Forelimb muscle (tissue), 1 donor: ENCODE measurements at regions not wholly inside any gene's neighbourhood (a gene's known extent, or its start where the extent isn't known, plus 50 kb on each side); places are given as distances from the start of the nearest gene placed in this dataset.
"Not testable (repeated sequence)": the region's sequence is repeated elsewhere in the genome, so short reads cannot be mapped to it uniquely, and the experiment has no call there.

Experiments used
- DNase-seq: peaks from one replicate; pipeline ENCODE4 v3.0.0-alpha.2; 2013; ENCODE audit warnings: low read depth

DNA sequence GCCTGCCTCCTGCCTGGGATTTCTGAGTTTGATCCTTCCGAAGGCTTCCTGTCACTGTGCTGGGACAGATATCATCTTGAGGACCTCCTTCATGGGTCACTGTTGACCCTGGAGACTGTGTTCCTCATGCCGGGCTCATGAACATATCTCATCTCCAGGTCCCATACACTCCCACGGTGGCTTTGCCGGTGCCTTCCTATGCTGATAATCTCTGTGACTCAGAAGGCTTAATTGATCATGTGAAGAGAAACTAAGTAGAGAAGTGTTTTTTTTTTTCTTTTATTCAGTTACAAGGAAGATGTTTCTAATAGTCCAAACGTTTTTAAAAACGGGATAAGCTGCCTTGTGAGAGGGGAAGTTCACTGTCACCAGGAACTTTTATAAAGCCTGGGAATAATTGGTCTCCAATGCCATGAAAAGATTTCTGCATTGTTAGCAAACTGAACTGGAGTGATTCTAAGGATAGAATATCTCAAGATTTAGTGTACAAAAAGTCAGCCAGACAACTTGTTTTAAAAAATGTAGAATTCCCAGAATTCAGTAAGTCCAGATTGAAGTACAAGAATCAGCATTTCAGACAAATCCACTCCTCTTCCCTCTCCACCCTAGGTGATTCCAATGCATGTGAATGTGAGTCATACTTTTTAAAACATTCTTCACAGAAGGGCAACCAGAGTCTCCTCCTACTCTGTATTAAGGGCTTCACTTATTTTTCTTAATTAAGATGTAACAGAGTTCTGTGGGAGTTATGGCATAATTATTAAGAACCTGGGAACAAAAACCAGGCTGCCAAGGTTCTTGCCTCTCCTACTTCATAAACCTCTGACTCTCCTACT, 139.8 kb upstream of the LGR5 start:
- DNase-seq: no peak

- no peak for DNase-seq
Measured at GRCh38 chr12:71297930-71298329, 140.1 kb upstream of the TSPAN8 start.

- no peak for DNase-seq
Measured at GRCh38 chr12:71295953-71296352, 138.2 kb upstream of the TSPAN8 start.

GRCh38 chr12:71291746-71292145, 133.9 kb upstream of the TSPAN8 start:
- DNase-seq: no peak

DNA sequence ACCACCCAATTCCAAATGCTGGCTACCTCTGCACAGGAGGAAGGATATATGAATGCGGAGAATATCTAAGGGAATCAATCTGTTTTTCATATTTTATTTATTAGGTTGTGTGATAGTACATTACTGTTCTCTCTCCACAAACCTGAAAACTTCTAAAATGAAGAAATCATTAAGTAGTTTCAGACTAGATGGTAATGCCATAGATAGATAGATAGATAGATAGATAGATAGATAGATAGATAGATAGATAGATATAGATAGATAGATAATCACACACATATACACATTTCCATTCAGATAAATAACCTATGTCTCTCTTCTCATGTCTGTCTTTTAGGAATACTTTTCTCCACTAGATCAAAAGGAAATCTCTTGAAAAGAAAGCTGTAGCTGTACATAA, 126.1 kb upstream of the TSPAN8 start:
- DNase-seq: no peak

GRCh38 chr12:71282925-71283324, 125.1 kb upstream of the TSPAN8 start:
- no peak for DNase-seq

GRCh38 chr12:71282020-71282419, 124.2 kb upstream of the TSPAN8 start:
- no peak for DNase-seq

DNA sequence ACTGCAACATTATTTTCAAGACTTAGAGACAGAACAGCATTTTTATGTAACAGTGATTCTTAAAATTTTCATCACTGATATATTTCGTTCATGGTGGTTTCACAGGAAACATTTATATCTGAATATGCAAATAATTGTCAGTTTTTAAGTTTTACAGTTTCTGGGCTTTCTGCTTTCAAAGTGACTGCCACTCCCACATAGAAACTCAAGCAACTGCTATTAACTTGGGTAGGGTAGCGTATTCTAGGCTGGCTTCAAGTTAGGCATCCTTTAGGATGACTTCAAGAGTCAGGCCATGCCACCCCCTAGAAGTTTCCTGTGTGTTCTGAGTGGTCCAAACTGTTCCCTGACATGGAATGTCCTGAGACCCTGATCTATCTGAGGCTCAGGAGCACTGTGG, 123.6 kb upstream of the TSPAN8 start:
- DNase-seq: no peak

DNA sequence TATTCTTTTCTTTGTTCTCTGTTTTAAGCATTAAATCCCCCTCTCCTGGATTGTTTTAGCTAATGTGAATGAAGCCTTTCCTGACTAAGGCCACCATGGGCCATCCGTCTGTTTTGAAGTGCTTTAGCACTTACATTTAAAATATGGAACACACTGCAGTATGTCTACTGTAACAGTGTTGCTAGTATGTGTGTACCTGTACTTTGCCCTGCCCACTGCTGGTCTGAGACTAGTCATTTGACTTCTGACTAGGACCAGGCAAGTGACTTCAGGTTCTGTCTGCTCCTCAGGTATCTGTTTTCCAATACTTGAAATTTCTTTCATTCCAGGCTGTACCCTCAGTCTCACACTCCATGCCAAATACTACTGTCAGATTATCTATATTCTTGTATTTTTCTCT, 120.1 kb upstream of the TSPAN8 start:
- DNase-seq: no peak

- DNase-seq: peak; percentile 66
Measured at GRCh38 chr12:71276541-71276940, 118.7 kb upstream of the TSPAN8 start.

DNA sequence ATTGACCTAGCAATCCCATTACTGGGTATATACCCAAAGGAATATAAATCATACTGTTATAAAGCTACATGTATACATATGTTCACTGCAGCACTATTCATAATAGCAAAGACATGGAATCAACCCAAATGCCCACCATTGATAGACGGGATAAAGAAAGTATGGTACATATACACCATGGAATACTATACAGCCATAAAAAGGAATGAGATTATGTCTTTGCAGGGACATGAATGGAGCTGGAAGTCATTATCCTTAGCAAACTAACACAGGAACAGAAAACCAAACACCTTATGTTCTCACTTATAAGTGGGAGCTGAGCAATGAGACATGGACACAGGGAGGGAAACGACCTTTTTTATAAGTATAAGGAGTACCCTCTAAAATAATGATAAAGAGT, 113.0 kb upstream of the TSPAN8 start:
- not testable (repeated sequence) for DNase-seq

- DNase-seq: no peak
Measured at GRCh38 chr12:71270057-71270456, 112.3 kb upstream of the TSPAN8 start.

DNA sequence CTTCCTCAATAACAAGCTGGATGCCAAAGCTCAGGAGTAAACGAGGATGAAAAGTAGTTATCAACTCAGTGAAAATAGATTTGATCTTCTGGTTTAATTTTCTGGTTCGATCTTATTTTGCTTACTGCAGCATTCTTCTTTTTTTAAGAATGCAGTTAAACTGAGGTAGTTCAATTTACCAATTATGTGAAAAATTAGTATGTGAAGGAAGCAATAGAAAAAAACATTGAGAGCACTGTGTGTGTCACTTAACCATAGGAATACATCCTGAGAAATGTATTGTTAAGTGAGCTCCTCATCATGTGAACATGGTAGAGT, 111.4 kb upstream of the TSPAN8 start:
- DNase-seq: no peak

- DNase-seq: no peak
Measured at GRCh38 chr12:71268598-71269280, 110.9 kb upstream of the TSPAN8 start.

GRCh38 chr12:71266606-71267005, 108.8 kb upstream of the TSPAN8 start:
- no peak for DNase-seq

- DNase-seq: not testable (repeated sequence)
Measured at GRCh38 chr12:71265731-71266130, 107.9 kb upstream of the TSPAN8 start.

- DNase-seq: no peak
Measured at GRCh38 chr12:71262466-71262865, 104.7 kb upstream of the TSPAN8 start.

DNA sequence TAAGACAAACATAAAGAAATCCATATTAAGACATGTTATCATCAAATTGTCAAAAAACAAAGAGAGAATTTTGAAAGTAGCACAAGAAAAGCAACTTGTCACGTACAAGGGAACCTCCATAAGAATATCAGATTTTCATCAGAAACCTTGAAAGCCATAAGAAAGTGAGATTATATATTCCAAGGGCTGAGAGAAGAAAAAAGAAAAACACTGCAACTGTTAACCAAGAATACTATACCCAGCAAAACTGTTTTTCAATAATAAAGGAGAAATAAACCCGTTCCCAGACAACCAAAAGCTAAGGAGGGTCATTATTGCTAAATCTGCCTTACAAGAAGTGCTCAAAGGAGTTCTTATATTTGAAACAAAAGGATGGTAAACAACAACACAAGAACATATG, 94.7 kb upstream of the TSPAN8 start:
- DNase-seq: no peak

- no peak for DNase-seq
Measured at GRCh38 chr12:71250166-71250565, 92.4 kb upstream of the TSPAN8 start.

GRCh38 chr12:71243370-71243769, 85.6 kb upstream of the TSPAN8 start:
- no peak for DNase-seq

DNA sequence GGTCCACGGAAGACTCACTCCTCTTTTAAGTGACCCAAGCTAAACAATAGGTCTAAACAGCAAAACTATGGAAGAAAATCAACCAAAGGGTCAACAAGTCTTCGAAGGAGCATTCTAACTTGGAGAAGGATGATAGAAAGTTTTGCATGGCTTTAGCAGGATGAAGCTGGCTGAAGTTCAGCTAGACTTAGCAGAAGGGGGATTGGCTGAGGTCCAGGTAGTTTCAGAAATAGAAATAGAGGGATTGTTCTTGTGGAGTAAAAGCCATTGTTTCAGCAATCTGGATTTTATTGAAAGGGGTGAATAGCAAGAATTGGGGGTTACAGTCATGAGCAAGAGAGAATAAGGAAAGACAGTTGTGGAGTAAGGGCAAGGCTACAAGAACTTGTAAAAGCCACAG, 84.7 kb upstream of the TSPAN8 start:
- peak; percentile 56 for DNase-seq

DNA sequence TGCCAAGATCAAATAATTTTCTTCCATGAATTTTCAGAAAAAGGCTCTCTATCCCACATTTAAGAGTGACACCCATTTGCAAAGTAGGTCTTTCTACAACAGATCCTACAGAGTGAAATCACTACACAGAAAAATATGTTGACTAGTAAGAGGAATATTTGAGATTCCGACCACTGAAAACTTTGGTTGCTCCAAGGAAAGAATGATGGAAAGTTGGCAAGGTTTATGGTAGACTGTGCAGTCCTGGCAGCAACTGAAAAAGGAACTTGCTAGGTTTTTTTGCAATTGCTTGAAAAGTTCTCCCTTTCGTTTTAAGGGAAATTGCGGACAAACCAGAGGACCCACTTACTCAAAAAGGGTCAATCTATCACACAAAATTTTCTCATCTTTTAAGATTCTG, 83.1 kb upstream of the TSPAN8 start:
- DNase-seq: no peak

DNA sequence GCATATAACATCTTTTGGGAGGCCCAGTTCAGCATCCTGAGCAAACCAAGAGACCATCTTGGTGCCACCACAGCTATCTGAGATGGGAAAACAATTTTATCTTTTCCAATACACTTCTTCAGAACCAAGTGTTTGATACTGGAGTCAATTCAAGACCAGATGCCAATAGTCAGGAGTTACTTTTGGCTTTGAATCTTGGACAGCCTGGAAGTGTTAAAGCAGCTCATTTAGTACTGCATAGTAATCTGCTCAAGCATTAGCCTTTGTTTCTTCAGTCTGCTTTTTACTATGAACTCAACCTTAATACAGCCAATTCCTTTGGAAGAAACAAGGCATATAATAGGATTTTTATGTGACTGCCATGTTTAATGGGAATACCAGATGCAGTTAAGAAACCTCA, 81.9 kb upstream of the TSPAN8 start:
- DNase-seq: no peak

DNA sequence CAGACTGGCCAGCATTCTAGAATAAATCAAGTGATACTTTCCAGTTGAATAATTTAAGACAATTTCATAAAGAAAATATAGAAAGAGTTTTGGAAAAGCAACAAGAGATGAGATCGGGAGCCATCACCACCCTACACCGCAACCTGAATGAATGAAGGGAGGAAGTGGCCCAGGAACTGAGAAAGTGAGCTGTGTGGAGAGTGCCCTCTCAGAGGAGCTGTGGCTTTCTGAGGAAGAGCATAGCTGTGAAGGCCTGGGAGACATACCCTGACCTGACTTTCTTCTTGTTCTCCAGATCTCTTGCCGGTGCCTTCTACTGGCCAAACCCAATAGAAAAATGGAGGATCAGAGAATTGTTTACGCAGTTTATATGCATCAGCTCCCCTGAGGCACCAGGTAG, 79.3 kb upstream of the TSPAN8 start:
- DNase-seq: no peak
